Parathyroid adenoma (tissue), 2 donors: ENCODE measurements at regions not wholly inside any gene's neighbourhood (a gene's known extent, or its start where the extent isn't known, plus 50 kb on each side); places are given as distances from the start of the nearest gene placed in this dataset.

ENCODE experiments used
- H2AFZ ChIP-seq: fragments of 300-600 bp; sonication (generic); one replicate; pipeline ENCODE4 v1.7.0; 2017; ENCODE audit warnings: antibody characterized with exemption, mild to moderate bottlenecking
- H3K27ac ChIP-seq: fragments of 300-600 bp; sonication (generic); one replicate; pipeline ENCODE4 v1.7.0; 2017
- H3K27me3 ChIP-seq: fragments of 300-600 bp; sonication (generic); one replicate; pipeline ENCODE4 v1.7.0; 2017; ENCODE audit warnings: low read length; ENCODE audit not compliant: control insufficient read depth, insufficient read depth
- H3K36me3 ChIP-seq: fragments of 300-600 bp; sonication (generic); one replicate; pipeline ENCODE4 v1.7.0; 2017; ENCODE audit warnings: low read length; ENCODE audit not compliant: control insufficient read depth, insufficient read depth
- H3K4me1 ChIP-seq: fragments of 300-600 bp; sonication (generic); one replicate; pipeline ENCODE4 v1.7.0; 2017; ENCODE audit warnings: control low read depth
- H3K4me2 ChIP-seq: fragments of 300-600 bp; sonication (generic); one replicate; pipeline ENCODE4 v1.7.0; 2017; ENCODE audit warnings: low read length
- H3K4me3 ChIP-seq: fragments of 300-600 bp; sonication (generic); one replicate; pipeline ENCODE4 v1.7.0; 2017; ENCODE audit warnings: low read depth, low read length
- H3K79me2 ChIP-seq: fragments of 300-600 bp; sonication (generic); one replicate; pipeline ENCODE4 v1.7.0; 2017; ENCODE audit warnings: control low read depth
- H3K9ac ChIP-seq: fragments of 300-600 bp; sonication (generic); one replicate; pipeline ENCODE4 v1.7.0; 2017; ENCODE audit warnings: mild to moderate bottlenecking
- H3K9me3 ChIP-seq: fragments of 300-600 bp; sonication (generic); one replicate; pipeline ENCODE4 v1.7.0; 2017; ENCODE audit warnings: low read length; ENCODE audit not compliant: control insufficient read depth
- CTCF ChIP-seq: fragments of 300-600 bp; sonication (generic); IDR thresholded peaks from one replicate; pipeline ENCODE4 v1.7.0; 2017; ENCODE audit warnings: antibody characterized with exemption, mild to moderate bottlenecking
- donor health status: primary hyperparathyroidism.

- H3K27ac ChIP-seq, result no peak overlapping the region
- no peaks in the 10 kb centered on the region for H3K4me1 ChIP-seq
- no peaks in the 10 kb centered on the region for H3K27me3 ChIP-seq
- H3K9ac ChIP-seq, result no peak overlapping the region
- H3K79me2 ChIP-seq, result no peaks in the 10 kb centered on the region
- TF ChIP-seq CTCF, result no peak
- no peaks in the 10 kb centered on the region for H3K9me3 ChIP-seq
- H3K36me3 ChIP-seq, result no peaks in the 10 kb centered on the region
- H2AFZ ChIP-seq, result no peak overlapping the region
- no peak overlapping the region for H3K4me2 ChIP-seq
- H3K4me3 ChIP-seq, result no peak overlapping the region
These were observed 299.7 kb upstream of the AKR1E2 start for GRCh38 chr10:4526311-4526731.

- no peaks in the 10 kb centered on the region for H3K27me3 ChIP-seq
- H2AFZ ChIP-seq, result no peak overlapping the region
- H3K4me1 ChIP-seq, result no peaks in the 10 kb centered on the region
- no peak overlapping the region for H3K27ac ChIP-seq
- H3K36me3 ChIP-seq, result no peaks in the 10 kb centered on the region
- H3K79me2 ChIP-seq, result no peaks in the 10 kb centered on the region
- H3K4me2 ChIP-seq, result no peak overlapping the region
- H3K4me3 ChIP-seq, result no peak overlapping the region
- H3K9me3 ChIP-seq, result no peaks in the 10 kb centered on the region
- no peak overlapping the region for H3K9ac ChIP-seq
- TF ChIP-seq CTCF, result no peak
These were observed 300.9 kb upstream of the AKR1E2 start for GRCh38 chr10:4525103-4525502.

- no peak overlapping the region for H3K9ac ChIP-seq
- H3K4me1 ChIP-seq, result no peaks in the 10 kb centered on the region
- no peak for TF ChIP-seq CTCF
- H3K27me3 ChIP-seq, result no peaks in the 10 kb centered on the region
- H3K79me2 ChIP-seq, result no peaks in the 10 kb centered on the region
- H3K9me3 ChIP-seq, result no peaks in the 10 kb centered on the region
- no peak overlapping the region for H3K27ac ChIP-seq
- H3K4me2 ChIP-seq, result no peak overlapping the region
- H2AFZ ChIP-seq, result no peak overlapping the region
- no peak overlapping the region for H3K4me3 ChIP-seq
- no peaks in the 10 kb centered on the region for H3K36me3 ChIP-seq
These were observed 303.6 kb upstream of the AKR1E2 start for GRCh38 chr10:4522296-4523000.

- Histone ChIP-seq H3K4me3 (no peak overlapping the region), H3K27ac (no peak overlapping the region), H3K4me1 (no peaks in the 10 kb centered on the region), H3K27me3 (no peaks in the 10 kb centered on the region), H3K79me2 (no peaks in the 10 kb centered on the region), H3K36me3 (no peaks in the 10 kb centered on the region), H3K9ac (no peak overlapping the region), H3K4me2 (no peak overlapping the region), H2AFZ (no peak overlapping the region), H3K9me3 (no peaks in the 10 kb centered on the region)
- TF ChIP-seq CTCF, result no peak
These were observed 306.2 kb upstream of the AKR1E2 start for GRCh38 chr10:4519658-4520402.
